Hepatocyte (in vitro differentiated cells): ENCODE measurements at regions not wholly inside any gene's neighbourhood (a gene's known extent, or its start where the extent isn't known, plus 50 kb on each side); places are given as distances from the start of the nearest gene placed in this dataset.

ENCODE experiments used
- DNase-seq: peaks from one replicate; pipeline ENCODE4 v3.0.0-alpha.2; 2016; ENCODE audit warnings: low spot score
- H2AFZ ChIP-seq: fragments of 200-600 bp; sonication (generic); 2 replicates; pipeline ENCODE4 v1.6.0; 2016; ENCODE audit warnings: antibody characterized with exemption, mild to moderate bottlenecking
- H3K27ac ChIP-seq: fragments of 200-600 bp; sonication (generic); 2 replicates; pipeline ENCODE4 v1.5.1; 2016; ENCODE audit warnings: mild to moderate bottlenecking
- H3K27me3 ChIP-seq: fragments of 200-600 bp; sonication (generic); 2 replicates; pipeline ENCODE4 v1.6.1; 2016
- H3K36me3 ChIP-seq: fragments of 200-600 bp; sonication (generic); replicated peaks from 2 replicates; pipeline ENCODE4 v1.5.1; 2016; ENCODE audit warnings: low read depth; ENCODE audit not compliant: insufficient read depth
- H3K4me1 ChIP-seq: fragments of 200-600 bp; sonication (generic); 2 replicates; pipeline ENCODE4 v1.5.1; 2016; ENCODE audit warnings: mild to moderate bottlenecking, moderate library complexity; ENCODE audit not compliant: insufficient read depth
- H3K4me2 ChIP-seq: fragments of 200-600 bp; sonication (generic); 2 replicates; pipeline ENCODE4 v1.6.0; 2016
- H3K4me3 ChIP-seq: fragments of 200-600 bp; sonication (generic); 2 replicates; pipeline ENCODE4 v1.5.1; 2016; ENCODE audit warnings: mild to moderate bottlenecking
- H3K79me2 ChIP-seq: fragments of 200-600 bp; sonication (generic); 2 replicates; pipeline ENCODE4 v1.6.0; 2017; ENCODE audit warnings: mild to moderate bottlenecking
- H3K9me2 ChIP-seq: fragments of 200-600 bp; sonication (generic); replicated peaks from 2 replicates; pipeline ENCODE4 v1.6.0; 2017; ENCODE audit warnings: mild to moderate bottlenecking; ENCODE audit not compliant: insufficient read depth
- H3K9me3 ChIP-seq: fragments of 200-600 bp; sonication (generic); 2 replicates; pipeline ENCODE4 v1.5.1; 2016; ENCODE audit warnings: low read depth, mild to moderate bottlenecking
- H4K20me1 ChIP-seq: fragments of 200-600 bp; sonication (generic); 2 replicates; pipeline ENCODE4 v1.6.0; 2016; ENCODE audit warnings: mild to moderate bottlenecking; ENCODE audit not compliant: insufficient read depth, poor library complexity, severe bottlenecking
- EZH2 ChIP-seq: fragments of 200-600 bp; sonication (generic); IDR thresholded peaks from 2 replicates; pipeline ENCODE4 v1.6.1; 2016; ENCODE audit warnings: antibody characterized with exemption, mild to moderate bottlenecking, borderline replicate concordance
- EZH2phosphoT487 ChIP-seq: fragments of 200-600 bp; sonication (generic); IDR thresholded peaks from one replicate; pipeline ENCODE4 v1.6.1; 2018; ENCODE audit warnings: antibody characterized with exemption, mild to moderate bottlenecking, low read depth, moderate library complexity; ENCODE audit not compliant: unreplicated experiment, severe bottlenecking
- WGBS: methylation state at CpG from one replicate; pipeline ENCODE4 v1.1.6; 2016; ENCODE audit warnings: low lambda C conversion rate; ENCODE audit errors: missing lambda C conversion rate; 5-methylcytosine and 5-hydroxymethylcytosine counted together
- TF ChIP-seq, protein P1 (sequence below): fragments of 200-600 bp; sonication (generic); IDR thresholded peaks from 2 replicates; pipeline ENCODE4 v1.5.1; 2016; ENCODE audit warnings: antibody characterized with exemption, mild to moderate bottlenecking; ENCODE audit not compliant: poor library complexity

GRCh38 chr2:180507028-180507427 lies 473.4 kb upstream of the UBE2E3 start:
- no peak overlapping the region for H3K27ac ChIP-seq
- 88% methylated on average over 2 of the region's 2 CpGs for WGBS

DNA sequence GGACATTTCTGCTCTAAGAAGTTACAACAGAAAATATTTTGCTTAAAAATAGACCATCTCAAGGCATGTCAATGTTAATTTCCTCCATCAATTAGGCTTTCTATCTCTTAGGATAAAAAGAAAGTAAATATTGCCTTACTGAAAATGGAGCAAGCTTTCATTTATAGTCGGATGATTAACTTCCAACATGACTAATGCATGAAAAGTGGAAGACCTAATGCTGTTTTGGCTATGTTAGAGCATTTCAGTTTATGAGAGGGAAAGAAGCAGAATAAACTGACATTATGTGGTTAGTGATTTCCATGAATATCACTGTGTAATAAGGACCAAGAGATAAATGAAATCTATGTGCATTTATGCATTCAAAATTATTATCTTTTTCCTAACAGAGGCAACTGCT lies 475.2 kb upstream of the UBE2E3 start:
- 82% methylated on average over 1 of the region's 1 CpG for WGBS
- H3K27ac ChIP-seq = no peak overlapping the region
- H3K4me1 ChIP-seq = no peaks in the 10 kb centered on the region

More at GRCh38 chr2:180507028-180507427, 473.4 kb upstream of the UBE2E3 start:
- Histone ChIP-seq H3K9me2 (no peaks in the 10 kb centered on the region), H3K36me3 (no peaks in the 10 kb centered on the region), H4K20me1 (no peaks in the 10 kb centered on the region), H3K4me3 (no peak overlapping the region), H2AFZ (no peak overlapping the region), H3K27me3 (no peaks in the 10 kb centered on the region), H3K4me1 (no peaks in the 10 kb centered on the region), H3K9me3 (no peaks in the 10 kb centered on the region), H3K79me2 (no peaks in the 10 kb centered on the region), H3K4me2 (no peak overlapping the region)
- TF ChIP-seq EZH2phosphoT487 = no peak
- TF ChIP-seq, protein P1, sequence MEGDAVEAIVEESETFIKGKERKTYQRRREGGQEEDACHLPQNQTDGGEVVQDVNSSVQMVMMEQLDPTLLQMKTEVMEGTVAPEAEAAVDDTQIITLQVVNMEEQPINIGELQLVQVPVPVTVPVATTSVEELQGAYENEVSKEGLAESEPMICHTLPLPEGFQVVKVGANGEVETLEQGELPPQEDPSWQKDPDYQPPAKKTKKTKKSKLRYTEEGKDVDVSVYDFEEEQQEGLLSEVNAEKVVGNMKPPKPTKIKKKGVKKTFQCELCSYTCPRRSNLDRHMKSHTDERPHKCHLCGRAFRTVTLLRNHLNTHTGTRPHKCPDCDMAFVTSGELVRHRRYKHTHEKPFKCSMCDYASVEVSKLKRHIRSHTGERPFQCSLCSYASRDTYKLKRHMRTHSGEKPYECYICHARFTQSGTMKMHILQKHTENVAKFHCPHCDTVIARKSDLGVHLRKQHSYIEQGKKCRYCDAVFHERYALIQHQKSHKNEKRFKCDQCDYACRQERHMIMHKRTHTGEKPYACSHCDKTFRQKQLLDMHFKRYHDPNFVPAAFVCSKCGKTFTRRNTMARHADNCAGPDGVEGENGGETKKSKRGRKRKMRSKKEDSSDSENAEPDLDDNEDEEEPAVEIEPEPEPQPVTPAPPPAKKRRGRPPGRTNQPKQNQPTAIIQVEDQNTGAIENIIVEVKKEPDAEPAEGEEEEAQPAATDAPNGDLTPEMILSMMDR = no peak
- no peak for TF ChIP-seq EZH2
- no peak for DNase-seq

GRCh38 chr2:180497621-180498152 lies 482.7 kb upstream of the UBE2E3 start:
- Histone ChIP-seq H3K79me2 (no peaks in the 10 kb centered on the region), H3K4me3 (no peak overlapping the region), H2AFZ (no peak overlapping the region), H3K4me1 (no peaks in the 10 kb centered on the region), H4K20me1 (no peaks in the 10 kb centered on the region), H3K9me2 (no peaks in the 10 kb centered on the region), H3K36me3 (no peaks in the 10 kb centered on the region), H3K27me3 (no peaks in the 10 kb centered on the region), H3K27ac (no peak overlapping the region), H3K9me3 (no peaks in the 10 kb centered on the region), H3K4me2 (no peak overlapping the region)
- TF ChIP-seq, protein P1 = no peak
- DNase-seq = no peak
- WGBS = 41% methylated on average over 1 of the region's 1 CpG

More for the DNA sequence above, 475.2 kb upstream of the UBE2E3 start:
- Histone ChIP-seq H3K4me2 (no peak overlapping the region), H4K20me1 (no peaks in the 10 kb centered on the region), H2AFZ (no peak overlapping the region), H3K9me2 (no peaks in the 10 kb centered on the region), H3K27me3 (no peaks in the 10 kb centered on the region), H3K36me3 (no peaks in the 10 kb centered on the region), H3K9me3 (no peaks in the 10 kb centered on the region), H3K4me3 (no peak overlapping the region), H3K79me2 (no peaks in the 10 kb centered on the region)
- no peak for TF ChIP-seq EZH2
- TF ChIP-seq, protein P1 = no peak
- no peak for DNase-seq

- H3K4me3 ChIP-seq = no peak overlapping the region
- H3K4me2 ChIP-seq = no peak overlapping the region
- TF ChIP-seq EZH2 = no peak
- TF ChIP-seq EZH2phosphoT487 = no peak
- TF ChIP-seq, protein P1 = no peak
- H3K4me1 ChIP-seq = no peaks in the 10 kb centered on the region
- no peaks in the 10 kb centered on the region for H4K20me1 ChIP-seq
- no peaks in the 10 kb centered on the region for H3K79me2 ChIP-seq
- no peaks in the 10 kb centered on the region for H3K27me3 ChIP-seq
- H3K9me2 ChIP-seq = no peaks in the 10 kb centered on the region
- no peak overlapping the region for H2AFZ ChIP-seq
- no peaks in the 10 kb centered on the region for H3K36me3 ChIP-seq
- DNase-seq = no peak
- no peaks in the 10 kb centered on the region for H3K9me3 ChIP-seq
- 69% methylated on average over 2 of the region's 2 CpGs for WGBS
- H3K27ac ChIP-seq = no peak overlapping the region
These were observed 484.8 kb upstream of the UBE2E3 start for GRCh38 chr2:180495606-180496005.
